Keratinocyte (primary cell): ENCODE measurements at regions not wholly inside any gene's neighbourhood (a gene's known extent, or its start where the extent isn't known, plus 50 kb on each side); places are given as distances from the start of the nearest gene placed in this dataset.

Source experiments
- DNase-seq: peaks from one replicate; pipeline ENCODE4 v3.0.0-alpha.2; 2011; ENCODE audit warnings: low read depth, missing footprints, low spot score
- FAIRE-seq: peaks from 2 replicates; lab custom pipeline; 2011; peaks lifted over from hg19 to GRCh38; lab: Jason Lieb, UNC
- H2AFZ ChIP-seq: 2 replicates; pipeline ENCODE4 v1.6.0; 2012; ENCODE audit warnings: low read length, control low read depth, inconsistent platforms; ENCODE audit not compliant: control insufficient read depth
- H3K27ac ChIP-seq: 2 replicates; pipeline ENCODE4 v1.5.1; 2011; ENCODE audit warnings: low read length; ENCODE audit not compliant: control insufficient read depth, insufficient read depth
- H3K27me3 ChIP-seq: 3 replicates; pipeline ENCODE4 v1.6.0; 2011; ENCODE audit warnings: low read length; ENCODE audit not compliant: control insufficient read depth, insufficient read depth; ENCODE audit errors: extremely low read depth
- H3K36me3 ChIP-seq, 2 experiments: 2 replicates in 1 of 2; 3 replicates in 1 of 2; pipeline ENCODE4 v1.5.1; 2011; ENCODE audit warnings: low read length in 2 of 2, mild to moderate bottlenecking in 1 of 2; ENCODE audit not compliant: control insufficient read depth in 2 of 2, insufficient read depth in 2 of 2; ENCODE audit errors: extremely low read depth in 1 of 2
- H3K4me1 ChIP-seq: 3 replicates; pipeline ENCODE4 v1.5.1; 2011; ENCODE audit warnings: low read length; ENCODE audit not compliant: control insufficient read depth, insufficient read depth; ENCODE audit errors: extremely low read depth
- H3K4me2 ChIP-seq: 3 replicates; pipeline ENCODE4 v1.6.0; 2011; ENCODE audit warnings: low read depth, low read length; ENCODE audit not compliant: control insufficient read depth, insufficient read depth; ENCODE audit errors: extremely low read depth
- H3K4me3 ChIP-seq, 3 experiments: fragments of 200-600 bp in 1 of 3; sonication (generic) in 1 of 3; 2 replicates in 2 of 3; 3 replicates in 1 of 3; pipeline ENCODE4 v1.5.1; 2011 to 2016; ENCODE audit warnings: low read length in 3 of 3, mild to moderate bottlenecking in 3 of 3, control low read depth in 2 of 3, inconsistent platforms in 1 of 3, low read depth in 1 of 3, mixed read lengths in 1 of 3, mixed run types in 1 of 3, moderate library complexity in 1 of 3; ENCODE audit not compliant: control insufficient read depth in 2 of 3, insufficient read depth in 2 of 3; ENCODE audit errors: extremely low read depth in 1 of 3
- H3K79me2 ChIP-seq: 2 replicates; pipeline ENCODE4 v1.6.0; 2012; ENCODE audit warnings: low read length; ENCODE audit not compliant: control insufficient read depth, insufficient read depth
- H3K9ac ChIP-seq: 3 replicates; pipeline ENCODE4 v1.6.0; 2011; ENCODE audit warnings: low read length; ENCODE audit not compliant: control insufficient read depth, insufficient read depth; ENCODE audit errors: extremely low read depth
- H3K9me1 ChIP-seq: 3 replicates; pipeline ENCODE4 v1.6.0; 2011; ENCODE audit warnings: low read length; ENCODE audit not compliant: control insufficient read depth, insufficient read depth; ENCODE audit errors: extremely low read depth
- H3K9me3 ChIP-seq: 2 replicates; pipeline ENCODE4 v1.5.1; 2012; ENCODE audit warnings: low read depth, low read length; ENCODE audit not compliant: control insufficient read depth
- H4K20me1 ChIP-seq: 3 replicates; pipeline ENCODE4 v1.6.0; 2011; ENCODE audit warnings: low read length; ENCODE audit not compliant: control insufficient read depth, insufficient read depth; ENCODE audit errors: extremely low read depth
- EZH2 ChIP-seq: IDR thresholded peaks from one replicate; pipeline ENCODE4 v1.6.1; 2012; ENCODE audit warnings: inconsistent platforms, mild to moderate bottlenecking, low read length, moderate library complexity
- dilution Hi-C: fragments of 300-500 bp; cut with MboI; formaldehyde crosslinking; loops from one replicate; pipeline ENCODE4 v1.7.0; 2020; ENCODE audit warnings: low sequenced_read_pairs; ENCODE audit not compliant: extremely low pct_ligation_motif_present
- TF ChIP-seq, protein P1 (sequence below), 3 experiments: IDR thresholded peaks in 1 of 3; conservative IDR thresholded peaks in 1 of 3; optimal IDR thresholded peaks in 1 of 3; 2 replicates in 2 of 3; 3 replicates in 1 of 3; pipeline versions ENCODE3 to v1.5.1; 2011; ENCODE audit warnings: low read length in 3 of 3, mild to moderate bottlenecking in 3 of 3, moderate library complexity in 2 of 3, control low read depth in 1 of 3, inconsistent platforms in 1 of 3; ENCODE audit not compliant: insufficient read depth in 2 of 3; ENCODE audit errors: extremely low read depth in 1 of 3

DNA sequence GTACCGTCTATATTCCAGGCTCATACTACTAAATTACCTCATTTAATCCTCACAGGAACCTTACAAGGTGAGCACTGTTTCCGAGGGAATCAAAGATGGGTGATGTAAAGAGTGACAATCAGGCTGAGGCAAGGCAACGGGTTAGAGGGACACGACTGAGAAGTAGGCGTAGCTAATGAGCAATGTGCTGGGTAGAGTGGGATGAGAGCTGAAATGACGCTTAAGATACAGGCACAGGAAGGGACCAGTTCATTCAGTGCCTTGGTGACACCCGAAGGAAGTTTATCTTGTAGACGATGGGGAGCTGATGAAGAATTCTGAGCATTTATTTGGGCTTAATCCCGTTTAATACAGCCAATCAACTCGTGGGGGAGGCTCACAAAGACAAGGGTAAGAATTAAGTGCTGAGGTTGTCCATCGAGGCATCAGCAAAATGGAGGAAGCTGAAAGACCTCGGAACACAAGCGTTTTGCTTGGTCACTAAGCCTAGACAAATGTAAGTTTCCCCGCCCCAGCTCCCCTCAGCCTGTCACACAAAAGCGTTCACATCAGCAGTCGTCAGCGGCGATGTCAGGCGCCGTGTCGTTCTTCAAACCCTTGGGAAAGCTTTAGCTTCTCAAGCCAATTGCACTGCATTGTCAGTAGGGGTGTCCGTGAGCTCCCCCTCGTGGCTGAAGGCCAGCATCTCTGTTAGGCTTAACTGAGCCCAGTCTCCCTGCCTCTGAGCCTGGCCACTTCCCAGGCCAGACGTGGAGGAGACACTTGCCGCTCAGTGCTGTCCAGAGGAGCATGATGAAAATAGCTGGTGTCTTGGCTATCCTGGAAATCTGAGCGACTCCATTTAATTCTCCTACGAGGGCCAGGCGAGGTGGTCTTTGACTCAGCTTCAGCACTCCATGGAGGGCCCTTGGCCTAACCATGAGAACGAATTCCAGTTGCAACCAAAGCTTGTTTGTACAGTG lies 288.5 kb upstream of the G2E3 start:
- Histone ChIP-seq H2AFZ (peak overlapping the region; percentile 94), H3K9me1 (no peaks in the 10 kb centered on the region), H3K4me2 (peak overlapping the region; percentile 85), H3K4me3 (peak overlapping the region in 2 of 3 experiments; percentile 44 to 52), H3K4me1 (peaks cover 10% of the 10 kb centered on the region), H4K20me1 (no peaks in the 10 kb centered on the region), H3K9ac (peak overlapping the region; percentile 16), H3K27me3 (no peaks in the 10 kb centered on the region), H3K79me2 (no peaks in the 10 kb centered on the region), H3K9me3 (no peaks in the 10 kb centered on the region), H3K36me3 (no peaks in the 10 kb centered on the region), H3K27ac (no peak overlapping the region)
- FAIRE-seq (peak; percentile 74), DNase-seq (peak; percentile 19)
- no peak for TF ChIP-seq EZH2
- TF ChIP-seq, protein P1, sequence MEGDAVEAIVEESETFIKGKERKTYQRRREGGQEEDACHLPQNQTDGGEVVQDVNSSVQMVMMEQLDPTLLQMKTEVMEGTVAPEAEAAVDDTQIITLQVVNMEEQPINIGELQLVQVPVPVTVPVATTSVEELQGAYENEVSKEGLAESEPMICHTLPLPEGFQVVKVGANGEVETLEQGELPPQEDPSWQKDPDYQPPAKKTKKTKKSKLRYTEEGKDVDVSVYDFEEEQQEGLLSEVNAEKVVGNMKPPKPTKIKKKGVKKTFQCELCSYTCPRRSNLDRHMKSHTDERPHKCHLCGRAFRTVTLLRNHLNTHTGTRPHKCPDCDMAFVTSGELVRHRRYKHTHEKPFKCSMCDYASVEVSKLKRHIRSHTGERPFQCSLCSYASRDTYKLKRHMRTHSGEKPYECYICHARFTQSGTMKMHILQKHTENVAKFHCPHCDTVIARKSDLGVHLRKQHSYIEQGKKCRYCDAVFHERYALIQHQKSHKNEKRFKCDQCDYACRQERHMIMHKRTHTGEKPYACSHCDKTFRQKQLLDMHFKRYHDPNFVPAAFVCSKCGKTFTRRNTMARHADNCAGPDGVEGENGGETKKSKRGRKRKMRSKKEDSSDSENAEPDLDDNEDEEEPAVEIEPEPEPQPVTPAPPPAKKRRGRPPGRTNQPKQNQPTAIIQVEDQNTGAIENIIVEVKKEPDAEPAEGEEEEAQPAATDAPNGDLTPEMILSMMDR (optimal IDR thresholded peaks at IDR 0.05 in 1 of 3, IDR thresholded peaks at IDR 0.05 in 1 of 3, conservative IDR thresholded peaks at IDR 0.05 in 1 of 3; ENCODE audit: extremely low read depth in 1 of 3, insufficient read depth in 2 of 3, low read length in 3 of 3) = peak; percentile 95 to 97 (median 96)
- dilution Hi-C loops = no loop called here

- Histone ChIP-seq H2AFZ (no peak overlapping the region), H3K36me3 (no peaks in the 10 kb centered on the region), H3K9me3 (no peaks in the 10 kb centered on the region), H3K27me3 (no peaks in the 10 kb centered on the region), H3K79me2 (no peaks in the 10 kb centered on the region), H3K27ac (no peak overlapping the region), H3K4me2 (no peak overlapping the region), H3K9me1 (no peaks in the 10 kb centered on the region), H3K9ac (no peak overlapping the region), H4K20me1 (no peaks in the 10 kb centered on the region), H3K4me1 (peaks cover 7% of the 10 kb centered on the region), H3K4me3 (no peak overlapping the region)
- no peak for FAIRE-seq
- dilution Hi-C loops = no loop called here
- DNase-seq = no peak
- TF ChIP-seq, protein P1 (optimal IDR thresholded peaks at IDR 0.05 in 1 of 3, IDR thresholded peaks at IDR 0.05 in 1 of 3, conservative IDR thresholded peaks at IDR 0.05 in 1 of 3; ENCODE audit: extremely low read depth in 1 of 3, insufficient read depth in 2 of 3, low read length in 3 of 3) = no peak
- no peak for TF ChIP-seq EZH2
Measured at GRCh38 chr14:30271811-30272323, 287.1 kb upstream of the G2E3 start.
